Hepatocyte (in vitro differentiated cells): ENCODE measurements at regions not wholly inside any gene's neighbourhood (a gene's known extent, or its start where the extent isn't known, plus 50 kb on each side); places are given as distances from the start of the nearest gene placed in this dataset.

ENCODE experiments used
- DNase-seq: peaks from one replicate; pipeline ENCODE4 v3.0.0-alpha.2; 2016; ENCODE audit warnings: low spot score
- H2AFZ ChIP-seq: fragments of 200-600 bp; sonication (generic); 2 replicates; pipeline ENCODE4 v1.6.0; 2016; ENCODE audit warnings: antibody characterized with exemption, mild to moderate bottlenecking
- H3K27ac ChIP-seq: fragments of 200-600 bp; sonication (generic); 2 replicates; pipeline ENCODE4 v1.5.1; 2016; ENCODE audit warnings: mild to moderate bottlenecking
- H3K27me3 ChIP-seq: fragments of 200-600 bp; sonication (generic); 2 replicates; pipeline ENCODE4 v1.6.1; 2016
- H3K36me3 ChIP-seq: fragments of 200-600 bp; sonication (generic); replicated peaks from 2 replicates; pipeline ENCODE4 v1.5.1; 2016; ENCODE audit warnings: low read depth; ENCODE audit not compliant: insufficient read depth
- H3K4me1 ChIP-seq: fragments of 200-600 bp; sonication (generic); 2 replicates; pipeline ENCODE4 v1.5.1; 2016; ENCODE audit warnings: mild to moderate bottlenecking, moderate library complexity; ENCODE audit not compliant: insufficient read depth
- H3K4me2 ChIP-seq: fragments of 200-600 bp; sonication (generic); 2 replicates; pipeline ENCODE4 v1.6.0; 2016
- H3K4me3 ChIP-seq: fragments of 200-600 bp; sonication (generic); 2 replicates; pipeline ENCODE4 v1.5.1; 2016; ENCODE audit warnings: mild to moderate bottlenecking
- H3K79me2 ChIP-seq: fragments of 200-600 bp; sonication (generic); 2 replicates; pipeline ENCODE4 v1.6.0; 2017; ENCODE audit warnings: mild to moderate bottlenecking
- H3K9me2 ChIP-seq: fragments of 200-600 bp; sonication (generic); replicated peaks from 2 replicates; pipeline ENCODE4 v1.6.0; 2017; ENCODE audit warnings: mild to moderate bottlenecking; ENCODE audit not compliant: insufficient read depth
- H3K9me3 ChIP-seq: fragments of 200-600 bp; sonication (generic); 2 replicates; pipeline ENCODE4 v1.5.1; 2016; ENCODE audit warnings: low read depth, mild to moderate bottlenecking
- H4K20me1 ChIP-seq: fragments of 200-600 bp; sonication (generic); 2 replicates; pipeline ENCODE4 v1.6.0; 2016; ENCODE audit warnings: mild to moderate bottlenecking; ENCODE audit not compliant: insufficient read depth, poor library complexity, severe bottlenecking
- CTCF ChIP-seq: fragments of 200-600 bp; sonication (generic); IDR thresholded peaks from 2 replicates; pipeline ENCODE4 v1.5.1; 2016; ENCODE audit warnings: antibody characterized with exemption, mild to moderate bottlenecking; ENCODE audit not compliant: poor library complexity
- EZH2 ChIP-seq: fragments of 200-600 bp; sonication (generic); IDR thresholded peaks from 2 replicates; pipeline ENCODE4 v1.6.1; 2016; ENCODE audit warnings: antibody characterized with exemption, mild to moderate bottlenecking, borderline replicate concordance
- EZH2phosphoT487 ChIP-seq: fragments of 200-600 bp; sonication (generic); IDR thresholded peaks from one replicate; pipeline ENCODE4 v1.6.1; 2018; ENCODE audit warnings: antibody characterized with exemption, mild to moderate bottlenecking, low read depth, moderate library complexity; ENCODE audit not compliant: unreplicated experiment, severe bottlenecking
- WGBS: methylation state at CpG from one replicate; pipeline ENCODE4 v1.1.6; 2016; ENCODE audit warnings: low lambda C conversion rate; ENCODE audit errors: missing lambda C conversion rate; 5-methylcytosine and 5-hydroxymethylcytosine counted together

GRCh38 chr1:168976267-168976666 is 130.2 kb upstream of the ATP1B1 start:
- Histone ChIP-seq H3K4me3 (no peak overlapping the region), H3K4me1 (no peaks in the 10 kb centered on the region), H3K9me3 (no peaks in the 10 kb centered on the region), H3K4me2 (no peak overlapping the region), H2AFZ (no peak overlapping the region), H4K20me1 (no peaks in the 10 kb centered on the region), H3K27me3 (no peaks in the 10 kb centered on the region), H3K9me2 (no peaks in the 10 kb centered on the region), H3K79me2 (no peaks in the 10 kb centered on the region), H3K27ac (no peak overlapping the region), H3K36me3 (no peaks in the 10 kb centered on the region)
- no peak for DNase-seq
- TF ChIP-seq EZH2phosphoT487, result no peak
- no peak for TF ChIP-seq CTCF
- TF ChIP-seq EZH2, result no peak
- 90% methylated on average over 1 of the region's 1 CpG for WGBS

- no peaks in the 10 kb centered on the region for H3K4me1 ChIP-seq
- 74% methylated on average over 5 of the region's 5 CpGs for WGBS
Measured at GRCh38 chr1:168977618-168978017, 128.9 kb upstream of the ATP1B1 start.

GRCh38 chr1:168979276-168979675 is 127.2 kb upstream of the ATP1B1 start:
- no peak overlapping the region for H3K4me3 ChIP-seq
- no peak overlapping the region for H3K4me2 ChIP-seq
- H3K36me3 ChIP-seq, result no peaks in the 10 kb centered on the region
- H3K9me2 ChIP-seq, result no peaks in the 10 kb centered on the region
- H4K20me1 ChIP-seq, result no peaks in the 10 kb centered on the region
- TF ChIP-seq CTCF, result no peak
- no peak for TF ChIP-seq EZH2
- no peak for TF ChIP-seq EZH2phosphoT487
- no peaks in the 10 kb centered on the region for H3K79me2 ChIP-seq
- WGBS, result 78% methylated on average over 4 of the region's 4 CpGs
- H3K9me3 ChIP-seq, result no peaks in the 10 kb centered on the region
- H2AFZ ChIP-seq, result no peak overlapping the region
- H3K4me1 ChIP-seq, result no peaks in the 10 kb centered on the region
- H3K27ac ChIP-seq, result no peak overlapping the region
- H3K27me3 ChIP-seq, result no peaks in the 10 kb centered on the region
- DNase-seq, result no peak

More at GRCh38 chr1:168977618-168978017, 128.9 kb upstream of the ATP1B1 start:
- no peaks in the 10 kb centered on the region for H3K9me3 ChIP-seq
- no peaks in the 10 kb centered on the region for H3K9me2 ChIP-seq
- no peak overlapping the region for H3K27ac ChIP-seq
- no peaks in the 10 kb centered on the region for H3K27me3 ChIP-seq
- TF ChIP-seq CTCF, result no peak
- TF ChIP-seq EZH2, result no peak
- TF ChIP-seq EZH2phosphoT487, result no peak
- H3K4me3 ChIP-seq, result no peak overlapping the region
- no peaks in the 10 kb centered on the region for H3K36me3 ChIP-seq
- H2AFZ ChIP-seq, result no peak overlapping the region
- no peak for DNase-seq
- no peaks in the 10 kb centered on the region for H3K79me2 ChIP-seq
- H4K20me1 ChIP-seq, result no peaks in the 10 kb centered on the region
- no peak overlapping the region for H3K4me2 ChIP-seq

GRCh38 chr1:168980180-168980579 is 126.3 kb upstream of the ATP1B1 start:
- no peak for TF ChIP-seq EZH2
- no peak for TF ChIP-seq EZH2phosphoT487
- TF ChIP-seq CTCF, result no peak
- H3K9me2 ChIP-seq, result no peaks in the 10 kb centered on the region
- no peak overlapping the region for H3K4me2 ChIP-seq
- no peak for DNase-seq
- no peak overlapping the region for H3K4me3 ChIP-seq
- H3K27ac ChIP-seq, result no peak overlapping the region
- H3K79me2 ChIP-seq, result no peaks in the 10 kb centered on the region
- H3K36me3 ChIP-seq, result no peaks in the 10 kb centered on the region
- no peaks in the 10 kb centered on the region for H3K4me1 ChIP-seq
- no peak overlapping the region for H2AFZ ChIP-seq
- no peaks in the 10 kb centered on the region for H3K9me3 ChIP-seq
- H4K20me1 ChIP-seq, result no peaks in the 10 kb centered on the region
- no peaks in the 10 kb centered on the region for H3K27me3 ChIP-seq
